Testis (tissue), 2 donors: ENCODE measurements at regions not wholly inside any gene's neighbourhood (a gene's known extent, or its start where the extent isn't known, plus 50 kb on each side); places are given as distances from the start of the nearest gene placed in this dataset.

Source experiments
- POLR2A ChIP-seq: fragments of 450-650 bp; IDR thresholded peaks from one replicate; pipeline ENCODE4 v1.6.1; 2017; ENCODE audit warnings: antibody characterized with exemption, mild to moderate bottlenecking, moderate library complexity
- TF ChIP-seq, protein P1 (sequence below), 3 experiments: fragments of 450-650 bp in 2 of 3; fragments of 200-600 bp in 1 of 3; sonication (generic) in 1 of 3; IDR thresholded peaks; one replicate each; pipeline ENCODE4 v1.5.1; 2016 to 2019; ENCODE audit warnings: antibody characterized with exemption in 3 of 3, mild to moderate bottlenecking in 2 of 3, moderate library complexity in 1 of 3

DNA sequence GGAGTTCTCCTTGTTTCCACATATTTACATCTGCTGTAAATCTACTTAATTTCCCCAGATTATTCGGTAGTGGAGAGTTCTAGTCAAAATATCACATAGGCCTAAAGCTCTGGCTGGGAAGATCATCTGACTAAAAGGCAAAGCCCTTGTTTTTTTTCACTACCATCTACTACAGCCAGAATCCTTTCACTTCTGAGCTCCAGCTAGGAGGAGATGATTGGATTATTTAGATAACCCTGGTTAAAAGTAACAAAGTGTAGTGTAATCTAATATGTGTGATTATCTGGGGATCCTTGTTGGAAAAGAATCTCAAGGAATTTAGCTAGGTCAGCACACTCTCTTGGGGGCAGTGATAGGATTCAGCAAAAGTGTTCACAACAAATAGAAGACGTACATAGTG, 125.4 kb downstream of the DYRK2 start:
- TF ChIP-seq, protein P1, sequence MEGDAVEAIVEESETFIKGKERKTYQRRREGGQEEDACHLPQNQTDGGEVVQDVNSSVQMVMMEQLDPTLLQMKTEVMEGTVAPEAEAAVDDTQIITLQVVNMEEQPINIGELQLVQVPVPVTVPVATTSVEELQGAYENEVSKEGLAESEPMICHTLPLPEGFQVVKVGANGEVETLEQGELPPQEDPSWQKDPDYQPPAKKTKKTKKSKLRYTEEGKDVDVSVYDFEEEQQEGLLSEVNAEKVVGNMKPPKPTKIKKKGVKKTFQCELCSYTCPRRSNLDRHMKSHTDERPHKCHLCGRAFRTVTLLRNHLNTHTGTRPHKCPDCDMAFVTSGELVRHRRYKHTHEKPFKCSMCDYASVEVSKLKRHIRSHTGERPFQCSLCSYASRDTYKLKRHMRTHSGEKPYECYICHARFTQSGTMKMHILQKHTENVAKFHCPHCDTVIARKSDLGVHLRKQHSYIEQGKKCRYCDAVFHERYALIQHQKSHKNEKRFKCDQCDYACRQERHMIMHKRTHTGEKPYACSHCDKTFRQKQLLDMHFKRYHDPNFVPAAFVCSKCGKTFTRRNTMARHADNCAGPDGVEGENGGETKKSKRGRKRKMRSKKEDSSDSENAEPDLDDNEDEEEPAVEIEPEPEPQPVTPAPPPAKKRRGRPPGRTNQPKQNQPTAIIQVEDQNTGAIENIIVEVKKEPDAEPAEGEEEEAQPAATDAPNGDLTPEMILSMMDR (IDR thresholded peaks at IDR 0.05), result no peak
- no peak for TF ChIP-seq POLR2A
